ENCODE measurements at regions not wholly inside any gene's neighbourhood (a gene's known extent, or its start where the extent isn't known, plus 50 kb on each side); places are given as distances from the start of the nearest gene placed in this dataset.

GRCh38 chr1:30511991-30512913, 211.1 kb downstream of the MATN1 start:
- no peak for ATAC-seq
- TF ChIP-seq ZNF565 (CRISPR knock-in tag; conservative IDR thresholded peaks at IDR 0.05; ENCODE audit: low read depth) (no peak), POU6F1 (CRISPR knock-in tag; IDR thresholded peaks at IDR 0.05; ENCODE audit: borderline replicate concordance, low read depth) (no peak), PPARA (CRISPR knock-in tag; IDR thresholded peaks at IDR 0.05; ENCODE audit: borderline replicate concordance) (no peak), BACH2 (CRISPR knock-in tag; IDR thresholded peaks at IDR 0.05; ENCODE audit: borderline replicate concordance) (no peak), SNAI2 (CRISPR knock-in tag; IDR thresholded peaks at IDR 0.05) (no peak), ZNF8 (CRISPR knock-in tag; IDR thresholded peaks at IDR 0.05) (no peak), TSHZ2 (CRISPR knock-in tag; IDR thresholded peaks at IDR 0.05) (no peak)

GRCh38 chr1:30511563-30511962, 211.8 kb downstream of the MATN1 start:
- no peak for ATAC-seq
- no peak for TF ChIP-seq ZNF565 (CRISPR knock-in tag; conservative IDR thresholded peaks at IDR 0.05; ENCODE audit: low read depth)
- no peak for TF ChIP-seq GLIS3 (CRISPR knock-in tag; IDR thresholded peaks at IDR 0.05)
- TF ChIP-seq ARNTL (CRISPR knock-in tag; IDR thresholded peaks at IDR 0.05; ENCODE audit: borderline replicate concordance, low read depth): no peak
- no peak for TF ChIP-seq TOX (CRISPR knock-in tag; IDR thresholded peaks at IDR 0.05; ENCODE audit: borderline replicate concordance)
- TF ChIP-seq ZC3H10 (CRISPR knock-in tag; IDR thresholded peaks at IDR 0.05): no peak
- no peak for TF ChIP-seq ZFP3 (CRISPR knock-in tag; IDR thresholded peaks at IDR 0.05)
- TF ChIP-seq SNAI2 (CRISPR knock-in tag; IDR thresholded peaks at IDR 0.05): no peak
- no peak for TF ChIP-seq POU6F1 (CRISPR knock-in tag; IDR thresholded peaks at IDR 0.05; ENCODE audit: borderline replicate concordance, low read depth)
- TF ChIP-seq ZNF70 (CRISPR knock-in tag; IDR thresholded peaks at IDR 0.05): no peak
- TF ChIP-seq ISL1 (CRISPR knock-in tag; IDR thresholded peaks at IDR 0.05): no peak
- no peak for TF ChIP-seq ZFP30 (CRISPR knock-in tag; IDR thresholded peaks at IDR 0.05)
- no peak for TF ChIP-seq CREB5 (CRISPR knock-in tag; IDR thresholded peaks at IDR 0.05; ENCODE audit: low read depth)
- TF ChIP-seq ESRRG (CRISPR knock-in tag; IDR thresholded peaks at IDR 0.05): no peak
- TF ChIP-seq RARB (CRISPR knock-in tag; IDR thresholded peaks at IDR 0.05): no peak
- TF ChIP-seq PATZ1 (CRISPR knock-in tag; IDR thresholded peaks at IDR 0.05; ENCODE audit: borderline replicate concordance): no peak
- no peak for TF ChIP-seq TSHZ2 (CRISPR knock-in tag; IDR thresholded peaks at IDR 0.05)
- TF ChIP-seq BACH2 (CRISPR knock-in tag; IDR thresholded peaks at IDR 0.05; ENCODE audit: borderline replicate concordance): no peak
